Right lobe of liver (tissue), 6 donors: ENCODE measurements at regions not wholly inside any gene's neighbourhood (a gene's known extent, or its start where the extent isn't known, plus 50 kb on each side); places are given as distances from the start of the nearest gene placed in this dataset.

Source experiments
- ATAC-seq, 4 donors: fragments of 200-7000 bp; cut with Tn5 transposase; one replicate each; pipeline ENCODE4 v1.9.1; 2020; ENCODE audit warnings: mild to moderate bottlenecking in 4 of 4, moderate library complexity in 4 of 4
- DNase-seq, 3 donors: peaks; one replicate each; pipeline ENCODE4 v3.0.0-alpha.2; 2020
- H3K27ac ChIP-seq, 3 donors: fragments of 200-600 bp; one replicate each; pipeline ENCODE4 v1.8.0; 2022
- H3K27me3 ChIP-seq, 2 donors: fragments of 200-600 bp; one replicate each; pipeline ENCODE4 v1.8.0; 2022
- H3K36me3 ChIP-seq, 4 donors: fragments of 200-600 bp; sonication (generic) in 1 of 4; one replicate each; pipeline versions ENCODE4 v1.5.1 to v1.8.0; 2017 to 2022; ENCODE audit warnings: control low read depth in 1 of 4
- H3K4me1 ChIP-seq, 4 donors: fragments of 200-600 bp; sonication (generic) in 1 of 4; one replicate each; pipeline versions ENCODE4 v1.5.1 to v1.8.0; 2017 to 2022; ENCODE audit warnings: control low read depth in 1 of 4
- H3K4me3 ChIP-seq, 3 donors: fragments of 200-600 bp; one replicate each; pipeline ENCODE4 v1.8.0; 2022
- H3K9me3 ChIP-seq, 4 donors: fragments of 200-600 bp; sonication (generic) in 1 of 4; one replicate each; pipeline versions ENCODE4 v1.5.1 to v1.8.0; 2017 to 2022; ENCODE audit warnings: control low read depth in 1 of 4
- POLR2A ChIP-seq: fragments of 450-650 bp; IDR thresholded peaks from one replicate; pipeline ENCODE4 v1.6.1; 2017; ENCODE audit warnings: antibody characterized with exemption, mild to moderate bottlenecking
- WGBS: methylation state at CpG from one replicate; pipeline ENCODE4 v1.1.6; 2018; ENCODE audit warnings: low coverage, low lambda C conversion rate; ENCODE audit not compliant: insufficient coverage; ENCODE audit errors: missing lambda C conversion rate; 5-methylcytosine and 5-hydroxymethylcytosine counted together
- intact Hi-C, 2 donors: fragments of 100-400 bp; cut with DNase I; formaldehyde crosslinking; loops; one replicate each; pipeline versions ENCODE4 v1.11.2 to v1.14.1; 2022
- TF ChIP-seq, protein P1 (sequence below), 4 donors: fragments of 200-600 bp in 3 of 4; fragments of 450-650 bp in 1 of 4; IDR thresholded peaks; one replicate each; pipeline versions ENCODE4 v1.5.1 to v1.8.0; 2016 to 2022; ENCODE audit warnings: antibody characterized with exemption in 4 of 4, mild to moderate bottlenecking in 2 of 4
- donor health status: DM: no; HTN: yes; CAD: no.
- donor health status: DM: no; HTN: no; CAD: no.
- donor health status: DM: no; HTN: no; CAD: no.
- donor health status: DM: no; HTN: yes; CAD: no.
- donor health status: DM: no; HTN: yes; CAD: no.

GRCh38 chr15:87267798-87268197 is 988.7 kb downstream of the NTRK3 start:
- no peak for ATAC-seq
- WGBS = 17% methylated on average over 2 of the region's 2 CpGs

GRCh38 chr15:87263871-87264270 is 992.7 kb downstream of the NTRK3 start:
- TF ChIP-seq, protein P1, sequence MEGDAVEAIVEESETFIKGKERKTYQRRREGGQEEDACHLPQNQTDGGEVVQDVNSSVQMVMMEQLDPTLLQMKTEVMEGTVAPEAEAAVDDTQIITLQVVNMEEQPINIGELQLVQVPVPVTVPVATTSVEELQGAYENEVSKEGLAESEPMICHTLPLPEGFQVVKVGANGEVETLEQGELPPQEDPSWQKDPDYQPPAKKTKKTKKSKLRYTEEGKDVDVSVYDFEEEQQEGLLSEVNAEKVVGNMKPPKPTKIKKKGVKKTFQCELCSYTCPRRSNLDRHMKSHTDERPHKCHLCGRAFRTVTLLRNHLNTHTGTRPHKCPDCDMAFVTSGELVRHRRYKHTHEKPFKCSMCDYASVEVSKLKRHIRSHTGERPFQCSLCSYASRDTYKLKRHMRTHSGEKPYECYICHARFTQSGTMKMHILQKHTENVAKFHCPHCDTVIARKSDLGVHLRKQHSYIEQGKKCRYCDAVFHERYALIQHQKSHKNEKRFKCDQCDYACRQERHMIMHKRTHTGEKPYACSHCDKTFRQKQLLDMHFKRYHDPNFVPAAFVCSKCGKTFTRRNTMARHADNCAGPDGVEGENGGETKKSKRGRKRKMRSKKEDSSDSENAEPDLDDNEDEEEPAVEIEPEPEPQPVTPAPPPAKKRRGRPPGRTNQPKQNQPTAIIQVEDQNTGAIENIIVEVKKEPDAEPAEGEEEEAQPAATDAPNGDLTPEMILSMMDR (IDR thresholded peaks at IDR 0.05) = no peak
- Histone ChIP-seq H3K4me1 (no peaks in the 10 kb centered on the region), H3K36me3 (no peaks in the 10 kb centered on the region), H3K27ac (no peak overlapping the region), H3K4me3 (no peak overlapping the region), H3K27me3 (no peaks in the 10 kb centered on the region), H3K9me3 (no peaks in the 10 kb centered on the region)
- ATAC-seq (no peak), DNase-seq (no peak)
- 25% methylated on average over 1 of the region's 2 CpGs for whole genome bisulfite sequencing
- intact Hi-C loops = no loop called here

More at GRCh38 chr15:87267798-87268197, 988.7 kb downstream of the NTRK3 start:
- Histone ChIP-seq H3K4me3 (no peak overlapping the region), H3K27ac (no peak overlapping the region), H3K27me3 (no peaks in the 10 kb centered on the region), H3K36me3 (no peaks in the 10 kb centered on the region), H3K9me3 (no peaks in the 10 kb centered on the region), H3K4me1 (no peaks in the 10 kb centered on the region)
- TF ChIP-seq POLR2A = no peak
- TF ChIP-seq, protein P1 (IDR thresholded peaks at IDR 0.05) = no peak
- no peak for DNase-seq
- intact Hi-C loops = no loop called here

DNA sequence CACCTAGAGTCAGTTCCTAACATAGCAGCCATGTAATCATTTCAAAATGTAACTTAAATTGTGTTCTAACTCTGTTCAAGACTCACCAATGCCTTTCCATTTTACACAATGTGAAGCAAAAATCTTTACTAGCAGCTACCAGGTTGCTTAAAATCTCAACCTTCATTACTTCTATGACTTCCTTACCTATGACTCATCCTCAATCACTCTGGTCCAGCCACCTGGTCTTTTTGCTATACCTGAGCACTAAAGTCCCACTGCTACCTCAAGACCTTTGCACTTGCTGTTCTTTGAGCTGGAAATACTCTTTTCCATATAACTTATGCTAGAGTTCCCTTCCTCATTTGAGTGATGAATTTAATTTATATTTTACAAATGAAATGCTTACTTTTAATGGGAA is 993.2 kb downstream of the NTRK3 start:
- Histone ChIP-seq H3K27ac (no peak overlapping the region), H3K4me3 (no peak overlapping the region), H3K27me3 (no peaks in the 10 kb centered on the region), H3K4me1 (no peaks in the 10 kb centered on the region), H3K36me3 (no peaks in the 10 kb centered on the region), H3K9me3 (no peaks in the 10 kb centered on the region)
- DNase-seq (no peak), ATAC-seq (no peak)
- intact Hi-C loops = no loop called here
- TF ChIP-seq, protein P1 (IDR thresholded peaks at IDR 0.05) = no peak
- no peak for TF ChIP-seq POLR2A

GRCh38 chr15:87245592-87245991 is 1010.9 kb downstream of the NTRK3 start:
- WGBS = 61% methylated on average over 5 of the region's 5 CpGs
- DNase-seq = no peak
- no peaks in the 10 kb centered on the region for H3K9me3 ChIP-seq
- no peak overlapping the region for H3K27ac ChIP-seq
- H3K27me3 ChIP-seq = no peaks in the 10 kb centered on the region
- H3K36me3 ChIP-seq = no peaks in the 10 kb centered on the region
- no peak for ATAC-seq
- intact Hi-C loops = no loop called here
- no peak overlapping the region for H3K4me3 ChIP-seq
- TF ChIP-seq POLR2A = no peak
- TF ChIP-seq, protein P1 (IDR thresholded peaks at IDR 0.05) = no peak
- no peaks in the 10 kb centered on the region for H3K4me1 ChIP-seq

- ATAC-seq (no peak), DNase-seq (no peak)
- H3K4me1 ChIP-seq = no peaks in the 10 kb centered on the region
- intact Hi-C loops = no loop called here
- TF ChIP-seq, protein P1 (IDR thresholded peaks at IDR 0.05) = no peak
- no peak for TF ChIP-seq POLR2A
- H3K4me3 ChIP-seq = no peak overlapping the region
- H3K27me3 ChIP-seq = no peaks in the 10 kb centered on the region
- H3K9me3 ChIP-seq = no peaks in the 10 kb centered on the region
- no peaks in the 10 kb centered on the region for H3K36me3 ChIP-seq
- H3K27ac ChIP-seq = no peak overlapping the region
Measured at GRCh38 chr15:87243474-87243873, 1013.1 kb downstream of the NTRK3 start.
